Activated CD8-positive, alpha-beta memory T cell treated with anti-CD3 and anti-CD28 coated beads, Interleukin-2, amount 50 U/mL, for 24 hours (primary cell): ENCODE measurements at regions not wholly inside any gene's neighbourhood (a gene's known extent, or its start where the extent isn't known, plus 50 kb on each side); places are given as distances from the start of the nearest gene placed in this dataset.

Experiments
- DNase-seq: peaks from one replicate; pipeline ENCODE4 v3.0.0-alpha.2; 2020; ENCODE audit errors: extremely low read depth

DNA sequence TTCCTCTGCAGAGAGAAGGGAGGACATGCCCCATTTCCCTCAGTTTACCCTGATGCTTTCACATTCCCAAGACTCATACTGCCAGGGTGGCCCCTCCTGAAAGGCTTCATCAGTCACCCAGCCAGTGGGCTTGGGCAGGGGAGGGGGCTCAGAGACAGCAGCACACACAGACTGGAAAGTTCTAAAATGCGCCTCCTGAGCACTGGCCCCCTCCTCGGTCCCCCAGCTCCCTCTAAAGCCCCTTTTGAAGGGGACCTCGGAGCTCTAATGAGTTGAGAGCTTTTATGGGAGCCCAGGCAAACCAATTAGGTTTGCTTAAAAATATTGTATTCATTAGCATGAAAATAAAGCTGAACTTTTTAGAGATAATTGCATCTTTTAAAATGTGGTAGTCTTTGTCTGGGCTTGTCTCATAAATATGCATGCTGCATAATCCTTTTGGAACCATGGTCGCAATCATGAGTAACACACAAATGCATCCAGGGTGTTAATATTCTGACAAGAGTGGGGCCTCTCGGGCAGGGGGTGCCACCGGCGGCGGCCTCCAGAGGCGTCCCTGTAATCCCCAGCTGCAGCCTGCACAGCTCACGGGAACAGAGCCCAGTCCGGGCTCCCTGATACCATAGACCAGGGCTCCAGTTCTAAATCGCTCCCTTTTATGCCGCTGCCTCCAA is 78.5 kb downstream of the RPLP1 start:
- no peak for DNase-seq

DNA sequence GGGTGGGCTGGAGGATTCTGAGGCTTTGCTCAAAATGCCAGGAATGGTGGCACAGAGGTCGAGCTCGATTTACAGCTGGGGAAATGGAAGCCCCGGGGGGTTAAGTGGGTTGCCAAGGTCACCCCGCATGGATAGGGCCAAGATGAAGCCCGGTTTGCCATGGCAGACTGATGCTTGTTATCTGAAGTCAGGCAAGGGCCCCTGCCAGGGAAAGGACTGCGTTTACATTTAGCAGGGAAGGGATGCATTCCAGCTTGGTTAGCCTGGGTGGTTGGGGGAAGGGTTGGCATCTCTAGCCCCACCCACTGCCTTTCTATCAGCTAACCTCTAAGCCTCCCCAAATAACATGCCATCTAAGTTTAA is 79.0 kb downstream of the RPLP1 start:
- no peak for DNase-seq

- no peak for DNase-seq
These were observed 79.4 kb downstream of the RPLP1 start for GRCh38 chr15:69532066-69532465.

DNA sequence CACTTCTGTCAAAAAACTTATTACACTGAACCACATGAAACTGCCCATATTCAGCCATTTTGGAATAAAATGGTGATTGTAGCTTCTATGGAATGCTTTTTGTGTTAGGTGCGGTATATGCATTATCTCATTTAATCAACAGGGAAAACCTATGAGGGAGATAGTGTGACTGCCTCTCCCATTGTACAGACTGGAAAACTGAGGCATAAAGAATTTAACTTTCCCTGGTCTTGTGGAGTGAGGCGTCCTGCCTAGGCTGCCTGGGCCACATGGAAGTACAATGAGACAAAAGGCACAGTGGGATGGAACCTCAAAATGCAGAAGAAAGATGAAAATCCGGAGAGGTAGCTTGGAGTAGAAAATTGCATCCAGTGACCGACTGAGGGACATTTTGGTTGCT is 80.2 kb downstream of the RPLP1 start:
- DNase-seq, result no peak

- no peak for DNase-seq
These were observed 80.9 kb downstream of the RPLP1 start for GRCh38 chr15:69533522-69533921.

DNA sequence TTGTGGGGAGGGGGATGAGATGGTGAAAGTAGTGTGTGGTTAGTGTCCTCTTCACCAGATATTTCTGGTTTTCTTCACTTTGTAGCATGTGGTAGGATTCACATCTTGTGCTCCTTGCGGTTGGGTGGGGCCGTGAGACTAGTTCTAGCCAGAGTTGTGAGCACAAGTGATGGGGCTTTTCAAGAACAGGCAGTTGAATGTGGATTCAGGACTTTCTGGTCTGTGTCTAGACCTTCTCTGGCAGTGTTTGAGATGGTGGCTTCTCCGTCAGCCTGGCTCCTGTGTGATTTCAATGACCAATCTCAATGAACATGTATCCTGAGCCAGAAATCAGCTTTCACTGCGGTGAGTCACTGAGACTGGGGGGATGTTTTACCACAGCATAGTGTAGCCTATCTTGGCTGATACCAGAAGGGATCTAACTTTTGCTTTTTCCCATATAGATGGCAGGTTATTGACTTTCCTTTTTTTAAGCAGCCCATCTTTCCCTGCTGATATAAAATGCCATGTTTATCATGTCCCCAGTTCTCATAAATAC is 82.6 kb downstream of the RPLP1 start:
- no peak for DNase-seq

- DNase-seq, result no peak
These were observed 83.4 kb downstream of the RPLP1 start for GRCh38 chr15:69535998-69536397.

GRCh38 chr15:69536726-69537512 is 84.3 kb downstream of the RPLP1 start:
- DNase-seq, result no peak

- no peak for DNase-seq
These were observed 85.3 kb downstream of the RPLP1 start for GRCh38 chr15:69537901-69538300.

GRCh38 chr15:69538379-69538778 is 85.8 kb downstream of the RPLP1 start:
- DNase-seq, result no peak

DNA sequence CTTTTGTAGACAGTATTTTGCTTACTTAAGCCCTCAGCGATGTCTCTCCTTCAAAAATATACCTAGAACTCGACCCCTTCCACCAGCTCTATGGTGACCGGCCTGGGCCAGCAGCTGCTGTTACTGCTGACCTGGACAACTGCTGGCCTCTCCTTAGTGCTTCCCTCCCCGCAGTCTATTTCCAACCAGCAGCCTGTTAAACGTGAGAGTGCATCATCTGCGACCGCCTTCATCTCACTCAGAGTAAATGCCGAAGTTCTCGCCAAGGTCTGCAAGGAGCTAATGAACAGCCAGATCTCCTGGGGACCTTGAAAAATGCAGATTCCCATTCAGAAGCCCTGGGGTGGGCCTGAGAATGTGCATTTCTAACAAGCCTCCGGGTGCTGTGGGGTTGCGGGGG is 86.7 kb downstream of the RPLP1 start:
- DNase-seq, result no peak

- DNase-seq, result no peak
These were observed 88.0 kb downstream of the RPLP1 start for GRCh38 chr15:69540622-69541021.

- DNase-seq, result no peak
These were observed 89.4 kb downstream of the RPLP1 start for GRCh38 chr15:69542028-69542427.

DNA sequence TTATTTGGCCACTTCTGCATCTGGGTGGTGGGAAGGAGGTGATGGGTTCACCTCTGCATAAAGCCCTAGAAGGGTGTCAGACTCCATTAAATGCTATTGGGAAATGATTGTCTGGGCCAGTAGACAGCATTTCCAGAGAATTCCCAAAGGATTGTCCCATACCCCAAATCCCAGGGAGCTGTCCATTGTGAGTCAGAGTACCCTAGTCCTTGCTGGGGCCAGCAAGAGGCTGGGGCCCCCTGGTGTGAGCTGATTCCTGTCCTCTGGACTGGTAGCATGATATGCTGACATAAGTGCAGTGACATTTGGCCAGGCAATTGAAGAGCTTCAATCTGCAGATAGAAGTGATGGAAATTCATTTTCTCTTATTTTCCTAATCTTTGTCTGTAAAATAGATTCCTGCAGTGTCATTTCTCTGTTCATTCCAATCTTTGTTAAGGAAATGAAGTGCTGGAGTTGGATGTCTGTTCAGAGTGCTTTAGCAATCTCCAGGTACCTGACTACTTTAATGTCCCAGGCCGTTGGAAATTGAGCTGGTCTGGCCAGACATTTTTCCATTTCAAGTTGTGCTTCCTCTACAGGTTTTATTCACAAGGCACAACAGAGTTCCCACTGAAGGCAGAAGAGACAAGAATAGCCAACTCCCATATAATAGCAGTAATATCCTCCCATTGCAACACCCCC is 91.2 kb downstream of the RPLP1 start:
- DNase-seq, result no peak

- no peak for DNase-seq
These were observed 91.9 kb downstream of the RPLP1 start for GRCh38 chr15:69544365-69545113.

- no peak for DNase-seq
These were observed 93.6 kb downstream of the RPLP1 start for GRCh38 chr15:69546182-69546581.

DNA sequence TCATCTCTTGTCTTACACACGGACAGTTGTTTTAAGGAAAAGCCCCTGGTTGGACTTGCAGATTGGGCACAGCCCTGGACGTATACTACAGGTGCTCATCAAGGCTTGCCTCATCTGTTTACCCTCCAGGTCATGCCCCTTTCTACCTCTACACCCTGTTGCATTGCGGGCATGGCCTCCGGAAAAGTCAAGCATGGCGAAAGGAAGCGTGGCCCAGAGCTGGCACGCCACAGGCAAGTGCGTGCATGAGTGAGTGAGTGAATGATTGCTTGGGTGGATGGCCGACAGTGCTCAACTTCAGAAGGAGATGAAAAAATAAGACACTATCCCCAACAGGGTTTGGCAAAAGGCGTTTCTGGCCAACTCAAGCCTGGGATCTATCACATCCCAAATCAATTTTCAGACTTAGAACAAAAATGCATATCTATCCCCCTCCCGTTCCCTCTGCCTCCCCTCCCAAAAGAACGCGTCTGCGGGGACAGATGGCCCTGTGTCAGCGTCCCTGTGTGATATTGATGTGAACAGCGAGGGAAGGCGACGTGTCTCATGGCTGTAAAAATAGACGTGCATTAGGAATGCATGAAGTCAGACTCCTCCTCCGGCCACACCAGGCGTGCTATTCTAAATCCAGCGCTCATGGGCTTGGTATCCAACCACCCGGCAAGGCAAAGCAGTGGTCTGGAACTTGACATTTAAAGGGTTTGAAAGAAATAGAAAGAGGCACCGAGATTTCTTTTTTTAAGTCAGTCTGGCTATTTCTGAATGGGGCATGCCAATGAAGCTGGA is 96.0 kb downstream of the RPLP1 start:
- no peak for DNase-seq

DNA sequence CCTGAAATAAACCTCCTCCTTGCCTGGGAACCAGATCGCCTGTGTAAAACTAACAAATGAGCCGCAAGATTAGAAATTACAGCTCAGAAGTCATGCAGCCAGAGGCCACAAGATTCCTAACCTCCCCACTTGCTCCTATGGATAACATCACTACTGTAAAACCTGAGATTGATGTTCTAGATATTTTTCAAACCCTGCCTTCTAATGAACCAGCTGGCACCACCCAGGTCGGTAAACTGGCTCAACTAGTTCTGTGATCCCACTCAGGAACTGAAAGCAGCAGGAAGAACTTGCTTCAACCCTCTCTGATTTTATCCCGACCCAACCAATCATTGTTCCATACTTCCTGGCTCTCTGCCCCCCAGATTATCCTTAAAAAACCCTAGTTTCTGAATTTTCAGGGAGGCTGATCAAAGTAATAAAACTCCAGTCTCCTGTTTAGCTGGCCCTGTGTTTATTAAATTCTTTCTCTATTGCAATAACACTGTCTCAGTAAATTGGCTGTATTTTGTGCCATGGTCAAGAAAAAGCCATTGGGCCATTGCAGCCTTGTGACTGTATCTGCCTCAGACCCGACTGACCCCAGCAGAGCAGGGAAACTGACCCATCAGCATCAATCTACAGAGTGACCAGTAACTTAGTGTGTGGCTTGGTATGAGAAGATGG is 98.9 kb downstream of the RPLP1 start:
- no peak for DNase-seq

GRCh38 chr15:69552057-69552815 is 99.6 kb downstream of the RPLP1 start:
- no peak for DNase-seq

DNA sequence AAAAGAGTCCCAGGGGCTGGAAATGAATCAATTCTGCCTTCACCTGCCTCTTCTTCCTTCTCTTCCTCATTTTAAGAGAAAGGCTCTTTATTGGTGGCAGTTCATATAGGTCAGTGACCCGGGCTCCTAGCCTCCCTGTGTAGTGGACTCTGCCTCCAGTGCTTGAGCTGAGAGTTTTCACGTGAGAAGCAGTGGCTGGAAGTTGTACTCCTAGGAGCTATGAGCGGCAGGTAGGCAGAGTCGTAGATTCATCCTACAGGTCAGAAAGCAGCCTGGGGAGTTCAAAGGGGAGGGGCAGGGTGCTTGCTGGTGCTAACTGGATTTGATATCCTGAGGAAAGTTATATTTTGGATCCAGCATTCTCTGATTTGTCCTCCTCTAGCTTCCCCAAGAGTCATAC is 101.1 kb downstream of the RPLP1 start:
- DNase-seq, result no peak
